OCI-LY3 (cell line): ENCODE measurements at regions not wholly inside any gene's neighbourhood (a gene's known extent, or its start where the extent isn't known, plus 50 kb on each side); places are given as distances from the start of the nearest gene placed in this dataset.
"Not testable (repeated sequence)": the region's sequence is repeated elsewhere in the genome, so short reads cannot be mapped to it uniquely, and the experiment has no call there.

Source experiments
- H2AFZ ChIP-seq: fragments of 200-600, 300-600 bp; shearing (Covaris generic); 2 replicates; pipeline ENCODE4 v1.6.0; 2014; ENCODE audit warnings: antibody characterized with exemption, low read depth, low read length
- H3K27ac ChIP-seq: fragments of 200-600, 300-600 bp; sonication (generic); 2 replicates; pipeline ENCODE4 v1.5.1; 2014; ENCODE audit warnings: mild to moderate bottlenecking, low read length, moderate library complexity, mixed read lengths
- H3K27me3 ChIP-seq: fragments of 200-600, 300-600 bp; sonication (generic); 2 replicates; pipeline ENCODE4 v1.6.1; 2014; ENCODE audit warnings: low read depth, low read length, mixed read lengths
- H3K36me3 ChIP-seq: fragments of 200-600, 300-600 bp; sonication (generic); replicated peaks from 2 replicates; pipeline ENCODE3; 2014; ENCODE audit warnings: low read depth, low read length, mixed read lengths
- H3K4me1 ChIP-seq: fragments of 300-600, 200-600 bp; sonication (generic); 2 replicates; pipeline ENCODE4 v1.6.1; 2014; ENCODE audit warnings: low read length, mixed read lengths
- H3K4me2 ChIP-seq: fragments of 200-600, 300-600 bp; sonication (generic); 2 replicates; pipeline ENCODE4 v1.6.1; 2014; ENCODE audit warnings: low read length, mixed read lengths
- H3K4me3 ChIP-seq: fragments of 300-600, 200-600 bp; sonication (generic); 2 replicates; pipeline ENCODE4 v1.5.1; 2014; ENCODE audit warnings: antibody characterized with exemption, mild to moderate bottlenecking, low read length, moderate library complexity
- H3K79me2 ChIP-seq: fragments of 300-600, 200-600 bp; shearing (Covaris generic); 2 replicates; pipeline ENCODE4 v1.6.1; 2014; ENCODE audit warnings: mild to moderate bottlenecking, low read length, mixed read lengths
- H3K9ac ChIP-seq: fragments of 300-600, 200-600 bp; shearing (Covaris generic); 2 replicates; pipeline ENCODE4 v1.6.0; 2014; ENCODE audit warnings: mild to moderate bottlenecking, low read length, moderate library complexity
- H3K9me3 ChIP-seq: fragments of 200-600, 300-600 bp; shearing (Covaris generic); 2 replicates; pipeline ENCODE4 v1.6.1; 2014; ENCODE audit warnings: low read length, mixed read lengths; ENCODE audit not compliant: insufficient read depth
- H4K20me1 ChIP-seq: fragments of 200-600, 300-600 bp; sonication (generic); 2 replicates; pipeline ENCODE4 v1.6.1; 2016; ENCODE audit warnings: low read length, mixed read lengths; ENCODE audit not compliant: insufficient read depth
- EZH2phosphoT487 ChIP-seq: fragments of 200-600 bp; shearing (Covaris generic); IDR thresholded peaks from 2 replicates; pipeline ENCODE4 v1.6.1; 2018; ENCODE audit warnings: antibody characterized with exemption, mixed run types, low read depth
- TF ChIP-seq, protein P1 (sequence below): fragments of 200-600, 300-600 bp; sonication (generic); IDR thresholded peaks from 2 replicates; pipeline ENCODE4 v1.5.1; 2014; ENCODE audit warnings: antibody characterized with exemption, low read length, low read depth

DNA sequence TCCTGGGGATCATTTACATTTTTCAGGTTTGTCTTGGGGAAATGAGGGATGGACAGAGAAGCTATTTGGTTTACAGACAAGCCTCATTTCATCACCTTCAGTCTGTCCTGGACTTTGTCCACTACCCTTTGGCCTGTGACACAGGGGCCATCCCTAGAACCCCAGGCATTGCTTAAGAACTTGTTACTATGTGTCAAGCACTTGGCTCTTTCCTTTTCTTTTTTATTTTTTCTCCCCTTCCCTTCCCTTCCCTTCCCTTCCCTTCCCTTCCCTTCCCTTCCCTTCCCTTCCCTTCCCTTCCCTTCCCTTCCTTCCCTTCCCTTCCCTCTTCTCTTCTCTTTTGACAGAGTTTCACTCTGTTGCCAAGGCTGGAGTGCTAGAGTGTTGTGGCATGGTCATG is 253.1 kb downstream of the OLFM4 start:
- TF ChIP-seq, protein P1, sequence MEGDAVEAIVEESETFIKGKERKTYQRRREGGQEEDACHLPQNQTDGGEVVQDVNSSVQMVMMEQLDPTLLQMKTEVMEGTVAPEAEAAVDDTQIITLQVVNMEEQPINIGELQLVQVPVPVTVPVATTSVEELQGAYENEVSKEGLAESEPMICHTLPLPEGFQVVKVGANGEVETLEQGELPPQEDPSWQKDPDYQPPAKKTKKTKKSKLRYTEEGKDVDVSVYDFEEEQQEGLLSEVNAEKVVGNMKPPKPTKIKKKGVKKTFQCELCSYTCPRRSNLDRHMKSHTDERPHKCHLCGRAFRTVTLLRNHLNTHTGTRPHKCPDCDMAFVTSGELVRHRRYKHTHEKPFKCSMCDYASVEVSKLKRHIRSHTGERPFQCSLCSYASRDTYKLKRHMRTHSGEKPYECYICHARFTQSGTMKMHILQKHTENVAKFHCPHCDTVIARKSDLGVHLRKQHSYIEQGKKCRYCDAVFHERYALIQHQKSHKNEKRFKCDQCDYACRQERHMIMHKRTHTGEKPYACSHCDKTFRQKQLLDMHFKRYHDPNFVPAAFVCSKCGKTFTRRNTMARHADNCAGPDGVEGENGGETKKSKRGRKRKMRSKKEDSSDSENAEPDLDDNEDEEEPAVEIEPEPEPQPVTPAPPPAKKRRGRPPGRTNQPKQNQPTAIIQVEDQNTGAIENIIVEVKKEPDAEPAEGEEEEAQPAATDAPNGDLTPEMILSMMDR: no peak
- no peak for TF ChIP-seq EZH2phosphoT487
- H3K27me3 ChIP-seq: no peaks in the 10 kb centered on the region

DNA sequence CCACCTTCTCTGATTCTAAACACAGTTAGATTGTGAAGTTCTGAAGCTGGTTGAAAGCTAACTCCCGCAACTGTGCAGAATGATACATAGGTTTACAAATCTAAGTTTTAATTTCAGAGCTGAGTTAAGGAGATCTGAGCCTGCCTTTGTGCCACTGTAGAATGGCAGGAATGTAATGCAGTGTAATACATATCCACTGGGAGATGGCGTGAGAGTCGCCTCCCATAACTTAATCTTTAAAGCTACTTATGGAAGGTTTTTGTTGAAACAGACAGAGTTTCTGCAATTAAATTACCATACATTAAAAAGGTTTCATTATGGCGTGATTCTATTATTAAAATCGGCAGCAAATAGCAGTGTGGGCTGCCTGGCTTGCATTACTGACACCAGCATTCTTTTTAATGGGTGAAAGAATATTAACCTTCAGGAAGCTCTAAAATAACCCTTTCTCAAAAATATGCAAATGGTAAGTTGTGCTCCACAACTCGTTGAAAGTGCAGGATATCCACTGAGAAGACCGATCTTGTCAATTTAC is 257.4 kb downstream of the OLFM4 start:
- H3K4me2 ChIP-seq: no peak overlapping the region
- H3K4me1 ChIP-seq: no peaks in the 10 kb centered on the region; the same call in 1 of the 2 replicates
- H2AFZ ChIP-seq: no peak overlapping the region
- no peaks in the 10 kb centered on the region for H3K27me3 ChIP-seq
- H3K36me3 ChIP-seq: no peaks in the 10 kb centered on the region
- TF ChIP-seq, protein P1: no peak
- no peak for TF ChIP-seq EZH2phosphoT487
- no peak overlapping the region for H3K4me3 ChIP-seq
- H4K20me1 ChIP-seq: no peaks in the 10 kb centered on the region
- H3K27ac ChIP-seq: no peak overlapping the region
- H3K9ac ChIP-seq: no peak overlapping the region
- H3K9me3 ChIP-seq: no peaks in the 10 kb centered on the region
- no peaks in the 10 kb centered on the region for H3K79me2 ChIP-seq

More for the DNA sequence above, 253.1 kb downstream of the OLFM4 start:
- Histone ChIP-seq H3K36me3 (no peaks in the 10 kb centered on the region), H2AFZ (no peak overlapping the region), H3K79me2 (no peaks in the 10 kb centered on the region), H3K27ac (no peak overlapping the region), H4K20me1 (no peaks in the 10 kb centered on the region), H3K4me1 (peaks cover 9% of the 10 kb centered on the region), H3K9me3 (no peaks in the 10 kb centered on the region), H3K4me3 (no peak overlapping the region), H3K4me2 (no peak overlapping the region), H3K9ac (no peak overlapping the region)

DNA sequence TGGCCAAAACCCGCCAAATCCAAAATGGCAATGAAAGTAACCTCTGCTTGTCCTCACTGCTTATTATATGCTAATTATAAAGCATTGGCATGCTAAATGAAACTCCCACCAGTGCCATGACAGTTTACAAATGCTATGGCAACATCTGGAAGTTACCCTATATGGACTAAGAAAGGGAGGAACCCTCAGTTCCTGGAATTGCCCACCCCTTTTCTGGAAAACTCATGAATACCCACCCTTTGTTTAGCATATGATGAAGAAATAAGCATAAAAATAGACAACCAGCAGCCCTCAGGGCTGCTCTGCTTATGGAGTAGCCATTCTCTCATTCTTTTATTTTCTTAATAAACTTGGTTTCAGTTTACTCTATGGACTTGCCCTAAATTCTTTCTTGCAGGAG is 269.8 kb downstream of the OLFM4 start:
- no peak overlapping the region for H2AFZ ChIP-seq
- H3K4me2 ChIP-seq: no peak overlapping the region
- H3K4me1 ChIP-seq: no peaks in the 10 kb centered on the region
- no peak for TF ChIP-seq EZH2phosphoT487
- TF ChIP-seq, protein P1: no peak
- no peaks in the 10 kb centered on the region for H3K79me2 ChIP-seq
- no peaks in the 10 kb centered on the region for H4K20me1 ChIP-seq
- H3K4me3 ChIP-seq: no peak overlapping the region
- H3K9me3 ChIP-seq: no peaks in the 10 kb centered on the region
- H3K27ac ChIP-seq: no peak overlapping the region
- no peak overlapping the region for H3K9ac ChIP-seq
- H3K36me3 ChIP-seq: no peaks in the 10 kb centered on the region
- no peaks in the 10 kb centered on the region for H3K27me3 ChIP-seq

DNA sequence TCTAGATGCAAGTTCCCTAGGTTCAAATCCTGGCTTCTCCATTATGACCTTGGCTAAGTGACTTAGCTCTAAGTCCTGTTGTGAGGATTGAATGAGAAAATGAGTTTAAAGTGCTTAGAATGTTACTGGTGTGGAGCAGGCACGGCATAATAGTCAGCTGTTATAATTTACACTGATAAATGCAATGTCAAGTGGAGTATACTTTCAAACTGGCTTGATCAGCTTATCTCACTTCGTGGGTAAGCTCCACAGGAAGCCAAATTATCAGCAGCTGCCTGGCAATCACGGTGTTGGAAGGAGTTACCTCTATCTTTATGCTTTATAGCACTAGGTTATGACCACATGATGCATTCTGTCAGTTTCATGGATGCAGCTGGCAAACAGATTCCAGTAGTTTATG is 272.8 kb downstream of the OLFM4 start:
- TF ChIP-seq, protein P1: no peak
- no peak for TF ChIP-seq EZH2phosphoT487
- no peak overlapping the region for H3K9ac ChIP-seq
- H3K27me3 ChIP-seq: no peaks in the 10 kb centered on the region
- no peaks in the 10 kb centered on the region for H3K4me1 ChIP-seq
- H3K36me3 ChIP-seq: no peaks in the 10 kb centered on the region
- no peaks in the 10 kb centered on the region for H3K9me3 ChIP-seq
- H3K27ac ChIP-seq: no peak overlapping the region
- no peaks in the 10 kb centered on the region for H3K79me2 ChIP-seq
- H2AFZ ChIP-seq: no peak overlapping the region
- H3K4me3 ChIP-seq: no peak overlapping the region
- no peaks in the 10 kb centered on the region for H4K20me1 ChIP-seq
- no peak overlapping the region for H3K4me2 ChIP-seq

DNA sequence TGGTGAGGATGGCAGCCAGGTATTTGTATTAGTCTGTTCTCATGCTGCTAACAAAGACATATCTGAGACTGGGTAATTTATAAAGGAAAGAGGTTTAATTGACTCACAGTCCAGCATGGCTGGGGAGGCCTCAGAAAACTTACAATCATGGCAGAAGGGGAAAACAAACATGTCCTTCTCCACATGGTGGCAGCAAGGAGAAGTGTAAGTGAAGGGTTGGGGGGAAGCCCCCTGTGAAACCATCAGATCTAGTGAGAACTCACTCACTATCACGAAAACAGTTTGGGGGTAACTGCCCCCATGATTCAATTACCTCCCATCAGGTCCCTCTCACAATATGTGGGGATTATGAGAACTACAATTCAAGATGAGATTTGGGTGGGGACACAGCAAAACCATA is 276.8 kb downstream of the OLFM4 start:
- H3K36me3 ChIP-seq, H2AFZ ChIP-seq, H3K27me3 ChIP-seq, H3K4me2 ChIP-seq, H3K9me3 ChIP-seq, H4K20me1 ChIP-seq, H3K79me2 ChIP-seq, H3K4me3 ChIP-seq, H3K9ac ChIP-seq, H3K4me1 ChIP-seq, H3K27ac ChIP-seq: not testable (repeated sequence)
